GM18502 (cell line): ENCODE measurements at regions not wholly inside any gene's neighbourhood (a gene's known extent, or its start where the extent isn't known, plus 50 kb on each side); places are given as distances from the start of the nearest gene placed in this dataset.
"Not testable (repeated sequence)": the region's sequence is repeated elsewhere in the genome, so short reads cannot be mapped to it uniquely, and the experiment has no call there.

Experiments used
- ATAC-seq: cut with Tn5 transposase; IDR thresholded peaks from one replicate; pipeline ENCODE4 v1.9.1; 2021; ENCODE audit warnings: mild to moderate bottlenecking; ENCODE audit not compliant: unreplicated experiment, poor library complexity

- no peak for ATAC-seq
Measured at GRCh38 chr3:5657106-5657505, 469.6 kb downstream of the EDEM1 start.

DNA sequence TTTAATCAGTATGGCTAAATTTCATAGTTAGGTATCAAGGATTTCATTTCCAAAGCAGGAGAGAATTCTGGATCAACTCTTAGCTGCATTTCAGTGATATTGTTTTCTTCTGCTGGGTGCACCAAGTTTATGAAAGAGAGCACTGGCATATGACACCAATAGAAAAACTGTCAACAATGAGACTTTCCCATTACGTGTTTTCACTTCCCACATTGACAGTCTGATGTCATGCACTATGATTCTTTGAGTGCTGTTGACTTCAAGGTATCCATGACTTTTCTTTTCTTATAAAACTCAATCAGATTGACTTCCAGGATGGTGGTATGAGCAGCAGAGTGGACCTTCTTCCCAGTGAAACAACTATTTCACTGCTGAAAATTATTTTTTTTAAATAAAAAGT lies 476.1 kb downstream of the EDEM1 start:
- no peak for ATAC-seq

DNA sequence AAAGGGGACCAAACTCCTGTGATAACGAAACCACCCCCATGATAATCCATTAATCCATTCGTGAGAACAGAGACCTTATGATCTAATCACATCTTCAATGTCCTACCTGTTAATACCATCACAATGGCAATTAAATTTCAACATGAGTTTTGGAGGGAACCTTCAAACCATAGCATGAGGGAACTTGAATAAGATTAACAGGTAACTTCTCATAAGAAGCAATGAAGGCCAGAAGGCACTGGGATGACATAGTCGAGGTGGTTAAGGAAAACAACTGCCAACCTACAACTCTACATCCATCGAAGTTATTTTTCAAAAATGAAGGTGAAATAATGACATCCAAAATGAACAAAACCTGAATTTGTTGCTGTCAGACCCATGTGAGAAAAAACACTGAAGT lies 478.9 kb downstream of the EDEM1 start:
- ATAC-seq: no peak

- ATAC-seq: no peak
Measured at GRCh38 chr3:5673521-5673920, 486.0 kb downstream of the EDEM1 start.

DNA sequence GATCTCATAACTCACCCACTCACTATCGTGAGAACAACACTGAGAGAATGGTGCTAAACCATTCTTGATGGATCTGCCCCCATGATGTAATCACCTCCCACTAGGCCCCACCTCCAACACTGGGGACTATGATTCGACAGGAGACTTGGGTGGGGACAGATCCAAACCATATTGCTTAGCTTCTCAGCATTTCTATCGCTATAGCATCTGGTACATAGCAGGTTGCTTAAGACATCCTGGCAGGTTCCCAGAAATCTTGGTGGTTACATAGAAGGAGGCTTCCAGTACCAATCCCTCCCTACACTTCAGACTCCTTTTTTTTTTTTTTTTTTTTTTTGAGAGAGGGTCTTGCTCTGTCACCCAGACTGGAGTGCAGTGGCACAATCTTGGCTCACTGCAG lies 487.8 kb downstream of the EDEM1 start:
- no peak for ATAC-seq

GRCh38 chr3:5677555-5677954 lies 490.0 kb downstream of the EDEM1 start:
- no peak for ATAC-seq

DNA sequence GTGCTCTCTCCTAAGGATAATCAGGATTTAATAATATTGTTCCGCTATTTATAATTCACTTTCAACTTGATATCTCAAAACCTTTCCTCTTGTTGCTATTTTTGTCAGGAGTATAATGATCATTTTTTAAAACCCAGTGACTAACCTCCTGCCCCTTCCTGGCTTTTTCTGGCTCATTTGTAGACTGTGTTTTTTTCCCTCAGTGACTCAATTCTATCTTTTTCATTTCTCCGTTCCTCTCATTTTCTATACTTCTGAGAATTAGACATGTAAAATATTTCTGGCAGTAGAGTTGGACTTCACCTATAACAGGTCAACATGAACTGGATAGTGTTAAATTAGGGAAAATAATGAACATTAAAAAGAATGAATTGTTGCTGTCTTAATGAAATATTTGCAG lies 490.7 kb downstream of the EDEM1 start:
- ATAC-seq: peak; percentile 49

DNA sequence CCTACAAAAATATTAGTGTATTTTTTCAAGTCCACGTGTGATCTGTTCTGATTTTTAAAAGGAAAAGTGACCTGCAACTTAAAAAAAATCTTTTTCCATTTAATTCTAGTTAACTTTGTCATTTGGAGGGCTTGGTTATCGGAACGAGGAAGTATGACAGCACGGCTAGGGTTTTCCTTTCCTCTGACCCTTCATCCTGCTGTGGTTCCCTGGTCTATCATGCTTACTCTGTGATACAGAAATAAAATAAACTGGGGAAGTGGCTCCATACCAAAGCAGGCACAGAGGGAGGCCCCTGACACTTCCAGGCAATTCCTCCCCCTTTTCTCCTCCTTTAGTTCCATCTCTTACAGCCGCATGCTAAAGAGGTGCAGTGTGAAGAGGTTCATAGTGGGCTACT lies 491.3 kb downstream of the EDEM1 start:
- ATAC-seq: no peak

DNA sequence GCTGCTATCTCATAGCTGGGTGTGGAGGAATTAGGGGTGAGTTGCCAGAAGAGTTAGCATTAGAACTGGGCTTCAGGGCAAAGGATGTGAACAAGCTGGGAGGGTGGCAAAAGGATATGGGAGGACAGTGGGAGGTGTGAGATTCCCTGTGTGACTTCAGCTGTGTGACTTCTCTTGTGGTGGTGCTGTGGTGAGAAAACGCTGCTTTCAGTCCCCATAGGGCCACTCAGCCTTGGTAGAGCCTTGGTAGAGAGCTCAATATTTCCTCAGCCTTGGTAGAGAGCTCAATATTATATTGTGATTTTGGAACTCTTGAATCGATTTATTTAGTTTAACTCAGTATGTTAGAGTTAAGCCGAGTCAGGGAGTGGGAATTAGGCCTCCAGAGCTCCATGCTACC lies 499.7 kb downstream of the EDEM1 start:
- no peak for ATAC-seq

- no peak for ATAC-seq
Measured at GRCh38 chr3:5690490-5690889, 503.0 kb downstream of the EDEM1 start.

DNA sequence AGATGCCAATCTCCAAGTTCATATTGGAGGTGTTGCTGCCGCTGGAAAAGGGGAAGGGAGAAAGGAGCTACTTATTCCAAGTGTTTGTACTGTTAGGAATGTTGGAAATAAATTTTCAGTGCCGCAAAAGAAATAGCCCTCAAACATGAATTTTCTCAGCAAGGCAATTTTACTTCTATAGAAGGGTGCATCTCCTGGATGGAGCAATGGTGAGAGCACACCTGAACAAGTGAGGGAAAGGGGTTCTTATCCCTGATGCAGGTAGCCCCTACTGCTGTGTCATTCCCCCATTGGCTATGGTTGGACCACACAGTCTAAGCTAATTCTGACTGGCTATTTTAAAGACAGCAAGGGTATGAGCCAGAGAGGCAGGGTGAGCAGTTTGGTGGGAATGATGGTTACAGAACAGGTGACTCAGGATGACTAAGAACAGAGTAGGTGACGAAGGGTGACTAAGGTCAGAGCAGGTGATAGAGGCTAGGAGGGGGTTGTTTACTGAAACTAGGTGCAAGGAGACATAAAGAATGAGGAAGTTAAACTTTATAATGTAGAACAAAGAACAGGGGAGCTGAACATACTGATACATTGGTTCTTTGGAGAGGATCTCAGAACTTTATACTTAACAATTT lies 503.5 kb downstream of the EDEM1 start:
- no peak for ATAC-seq

DNA sequence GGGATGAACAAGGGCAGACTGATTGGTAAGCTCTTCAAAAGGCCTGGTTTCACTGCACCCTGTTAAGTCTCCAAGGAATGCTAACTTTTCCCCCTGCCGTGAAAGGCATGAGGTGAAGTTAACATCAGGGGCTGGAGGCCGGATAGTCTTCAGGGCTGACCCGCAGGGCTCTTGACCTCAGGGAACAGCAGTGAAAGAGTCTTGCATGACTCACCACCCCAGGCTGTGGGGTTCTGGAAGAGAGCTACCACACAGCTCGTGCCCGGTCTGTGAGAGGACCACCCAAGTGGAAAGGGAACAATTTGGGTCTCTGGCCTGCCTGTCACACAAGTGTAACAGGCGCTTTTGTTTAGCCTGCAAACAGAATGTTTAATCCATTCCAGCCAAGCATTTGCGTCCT lies 504.9 kb downstream of the EDEM1 start:
- no peak for ATAC-seq

GRCh38 chr3:5694266-5694665 lies 506.8 kb downstream of the EDEM1 start:
- ATAC-seq: no peak

GRCh38 chr3:5698851-5699250 lies 511.3 kb downstream of the EDEM1 start:
- ATAC-seq: no peak

DNA sequence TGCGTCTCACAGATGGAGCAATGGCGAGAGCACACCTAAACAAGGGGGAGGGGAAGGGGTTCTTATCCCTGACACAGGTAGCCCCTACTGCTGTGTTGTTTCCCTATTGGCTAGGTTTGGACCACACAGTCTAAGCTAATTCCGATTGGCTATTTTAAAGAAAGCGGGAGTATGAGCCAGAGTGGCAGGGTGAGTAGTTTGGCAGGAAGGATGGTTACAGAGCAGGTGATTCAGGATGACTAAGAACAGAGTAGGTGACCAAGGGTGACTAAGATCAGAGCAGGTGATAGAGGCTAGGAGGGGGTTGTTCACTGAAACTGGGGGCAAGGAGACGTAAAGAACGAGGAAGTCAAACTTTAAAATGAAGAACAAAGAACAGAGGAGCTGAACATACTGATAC lies 511.8 kb downstream of the EDEM1 start:
- ATAC-seq: no peak

DNA sequence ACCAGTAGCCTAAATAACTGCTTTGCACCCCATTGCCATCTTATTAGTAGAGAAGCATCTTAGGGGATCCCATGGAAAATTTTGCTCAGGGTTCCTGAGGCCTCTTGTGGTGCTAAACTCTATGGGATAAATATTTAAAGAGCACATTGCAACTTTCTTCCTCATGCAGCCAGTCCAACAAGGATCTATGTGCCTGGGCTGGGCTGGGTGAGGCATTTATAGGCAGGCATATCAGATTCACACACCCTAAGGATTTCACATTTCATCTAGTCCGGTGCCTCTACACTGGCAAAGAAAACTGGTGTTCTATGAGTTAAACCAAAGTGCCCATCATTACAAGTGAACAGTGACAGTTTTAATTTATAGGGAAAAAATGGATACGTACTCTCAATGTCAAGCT lies 512.3 kb downstream of the EDEM1 start:
- no peak for ATAC-seq

GRCh38 chr3:5701005-5701404 lies 513.5 kb downstream of the EDEM1 start:
- not testable (repeated sequence) for ATAC-seq

- ATAC-seq: no peak
Measured at GRCh38 chr3:5707794-5708193, 520.3 kb downstream of the EDEM1 start.

DNA sequence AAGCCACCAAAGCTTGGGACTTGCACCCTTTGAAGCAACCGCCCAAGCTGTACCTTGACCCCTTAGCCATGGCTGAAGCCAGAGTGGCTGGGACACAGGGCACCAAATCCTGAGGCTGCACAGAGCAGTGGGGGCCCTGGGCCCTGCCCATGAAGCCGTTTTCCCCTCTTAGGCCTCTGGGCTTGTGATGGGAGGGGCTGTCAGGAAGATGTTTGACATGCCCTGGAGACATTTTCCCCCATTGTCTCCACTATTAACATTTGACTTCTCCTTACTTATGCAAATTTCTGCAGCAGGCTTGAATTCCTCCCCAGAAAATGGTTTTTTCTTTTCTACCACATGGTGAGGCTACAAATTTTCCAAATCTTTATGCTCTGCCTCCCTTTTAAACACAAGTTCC lies 522.2 kb downstream of the EDEM1 start:
- no peak for ATAC-seq

DNA sequence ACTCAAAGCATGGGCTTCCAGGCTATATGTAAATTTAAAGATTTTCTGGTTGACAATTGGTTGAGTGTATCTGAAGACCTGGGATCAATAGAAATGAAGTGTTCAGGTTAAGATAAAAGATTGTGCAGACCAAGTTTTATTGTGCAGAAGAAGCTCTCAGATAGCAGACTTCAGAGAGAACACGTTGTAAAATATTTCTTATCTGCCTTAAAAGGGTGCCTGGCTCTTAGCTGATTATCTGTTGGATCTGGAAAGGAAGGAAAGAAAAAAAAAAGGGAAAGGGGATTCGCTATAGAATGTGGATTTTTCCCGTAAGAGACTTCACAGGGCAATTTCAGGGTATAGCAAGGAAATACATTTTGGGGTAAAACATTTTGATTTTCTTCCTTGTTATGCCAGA lies 523.2 kb downstream of the EDEM1 start:
- no peak for ATAC-seq

GRCh38 chr3:5717254-5717653 lies 529.7 kb downstream of the EDEM1 start:
- no peak for ATAC-seq

- ATAC-seq: not testable (repeated sequence)
Measured at GRCh38 chr3:5719668-5720067, 532.2 kb downstream of the EDEM1 start.

- no peak for ATAC-seq
Measured at GRCh38 chr3:5725801-5726200, 538.3 kb downstream of the EDEM1 start.
